GM18502 (cell line): ENCODE measurements at regions not wholly inside any gene's neighbourhood (a gene's known extent, or its start where the extent isn't known, plus 50 kb on each side); places are given as distances from the start of the nearest gene placed in this dataset.
"Not testable (repeated sequence)": the region's sequence is repeated elsewhere in the genome, so short reads cannot be mapped to it uniquely, and the experiment has no call there.

ENCODE experiments used
- ATAC-seq: cut with Tn5 transposase; IDR thresholded peaks from one replicate; pipeline ENCODE4 v1.9.1; 2021; ENCODE audit warnings: mild to moderate bottlenecking; ENCODE audit not compliant: unreplicated experiment, poor library complexity

DNA sequence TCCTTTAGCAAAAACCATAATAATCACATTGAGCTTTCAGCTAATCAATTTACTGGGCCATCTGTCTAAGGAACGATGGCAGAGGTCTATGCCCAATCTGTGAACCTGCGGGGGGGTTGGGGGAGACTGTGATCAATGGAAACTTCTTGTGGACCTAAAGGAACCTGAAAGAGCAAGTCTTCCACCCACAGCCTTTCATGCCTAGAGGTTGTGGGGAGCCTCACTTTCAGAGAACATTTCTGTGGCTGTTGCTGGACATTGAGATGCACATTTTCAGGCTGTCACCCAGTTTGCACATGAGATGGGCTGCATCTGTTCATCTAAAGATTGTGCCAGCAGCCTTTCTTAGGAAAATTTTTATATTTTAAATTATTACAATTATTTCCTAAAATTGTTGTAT lies 310.0 kb upstream of the SPTLC3 start:
- no peak for ATAC-seq

DNA sequence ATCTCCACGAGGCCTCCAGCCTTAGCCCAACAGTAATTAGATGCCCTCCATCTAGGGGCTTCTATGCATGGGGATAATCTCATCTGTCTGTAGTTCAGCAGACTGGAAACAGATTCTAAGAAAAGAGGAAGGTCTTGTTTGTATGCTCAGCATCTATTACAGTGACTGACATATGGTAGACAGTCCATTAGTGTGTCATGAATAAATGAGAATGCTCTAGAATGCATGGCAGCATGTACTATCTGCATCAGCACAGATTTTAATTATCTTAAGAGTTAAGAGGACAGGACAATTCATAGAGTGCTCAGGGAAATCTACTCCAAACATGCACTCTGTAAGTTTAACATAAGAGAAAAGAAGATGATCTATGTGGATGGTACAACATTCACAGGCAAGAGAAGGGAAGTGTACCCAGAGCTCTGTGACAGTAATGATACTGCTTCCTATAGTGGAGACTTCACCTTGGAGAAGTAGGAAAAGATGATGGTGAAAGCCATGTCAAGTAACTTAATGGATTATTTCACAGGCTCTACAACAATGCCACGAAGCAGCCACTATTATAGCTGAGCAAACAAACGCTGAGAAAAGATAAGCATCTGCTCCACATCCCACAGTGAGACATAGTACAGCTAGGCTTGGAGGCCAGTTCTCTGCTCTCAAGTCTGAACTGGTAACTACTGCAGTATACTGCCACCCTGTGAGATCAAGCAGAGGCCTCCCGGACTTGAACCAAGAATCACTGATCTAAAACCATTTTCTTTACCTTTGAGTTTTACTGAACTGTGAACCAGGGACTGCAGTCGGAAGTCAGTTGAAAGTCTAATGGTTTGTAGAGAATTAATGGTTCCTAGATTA lies 309.2 kb upstream of the SPTLC3 start:
- ATAC-seq, result no peak

DNA sequence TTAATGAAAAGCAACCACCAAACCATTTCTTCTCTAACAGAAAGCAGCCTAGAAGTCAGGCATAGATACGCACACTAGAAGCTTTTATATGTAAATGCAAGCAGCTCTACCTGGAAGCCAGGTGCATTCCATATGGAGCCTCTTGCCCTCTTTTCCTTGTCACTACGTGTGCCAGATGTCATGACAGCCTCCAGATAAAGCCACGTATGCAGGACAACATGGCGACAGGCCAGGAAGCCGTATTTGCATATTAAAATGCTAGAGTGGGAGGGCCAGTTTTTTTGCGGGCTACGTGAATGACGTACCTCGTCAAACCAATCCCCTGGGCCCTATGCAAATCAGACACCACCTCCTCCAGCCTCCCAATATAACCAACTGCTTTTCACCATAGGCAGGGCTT lies 308.1 kb upstream of the SPTLC3 start:
- no peak for ATAC-seq

DNA sequence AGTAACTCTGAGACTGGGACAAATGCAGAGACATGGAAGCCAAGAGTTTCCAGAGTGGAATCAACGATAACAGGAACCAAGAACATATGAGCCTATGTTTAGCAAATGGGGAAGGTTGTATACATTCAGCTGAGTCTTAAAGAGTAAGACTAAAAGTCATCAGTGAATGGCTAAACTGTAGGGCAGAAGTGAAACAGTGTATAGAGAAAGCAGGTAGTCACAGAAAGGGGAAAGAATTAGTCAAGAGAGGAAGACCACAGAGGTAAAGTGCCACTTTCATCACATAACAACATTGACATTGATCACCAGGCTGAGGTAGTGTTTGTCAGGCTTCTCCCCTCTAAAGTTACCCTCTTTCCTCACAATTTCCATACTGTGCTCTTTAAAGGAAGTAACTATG lies 306.5 kb upstream of the SPTLC3 start:
- no peak for ATAC-seq

- ATAC-seq, result no peak
Measured at GRCh38 chr20:12715371-12715770, 293.4 kb upstream of the SPTLC3 start.

GRCh38 chr20:12715991-12716680 lies 292.6 kb upstream of the SPTLC3 start:
- no peak for ATAC-seq

DNA sequence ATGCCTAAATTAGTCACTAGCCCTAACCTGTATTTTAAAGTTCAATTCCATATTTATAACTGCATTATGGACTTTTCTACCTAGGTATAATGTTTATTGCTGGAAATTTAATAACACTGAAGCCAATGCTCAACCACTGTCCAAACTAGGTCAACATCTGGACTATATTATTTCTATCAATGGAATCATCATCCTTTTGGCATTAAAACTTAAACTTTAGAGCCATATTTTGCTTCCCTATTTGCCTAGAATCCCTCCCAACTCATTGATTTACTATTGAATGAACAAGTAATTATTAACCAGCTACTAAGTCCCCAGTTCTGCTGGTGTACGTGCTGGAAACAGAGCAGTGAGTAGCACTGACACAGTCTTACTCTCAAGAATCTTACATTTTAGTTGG lies 291.7 kb upstream of the SPTLC3 start:
- ATAC-seq, result no peak

DNA sequence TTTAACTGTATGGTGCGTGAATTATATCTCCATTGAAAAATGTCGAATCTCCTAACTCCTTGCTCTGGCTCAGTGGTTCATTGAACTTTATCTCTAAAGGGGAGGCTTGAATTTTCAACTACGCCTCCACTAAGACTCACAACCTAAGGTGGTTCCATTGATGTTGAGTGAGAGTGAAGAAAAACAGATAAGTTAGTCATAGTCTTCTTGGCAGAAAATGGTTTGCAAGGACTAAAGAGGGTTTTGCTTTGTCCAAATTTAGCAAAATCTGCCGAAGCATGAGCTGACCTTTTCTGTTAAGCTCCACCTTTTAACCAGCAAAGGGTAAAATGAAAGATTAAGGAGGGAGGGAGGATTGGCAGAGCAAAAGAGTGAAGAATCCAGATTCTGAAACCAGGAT lies 290.2 kb upstream of the SPTLC3 start:
- ATAC-seq, result no peak

- no peak for ATAC-seq
Measured at GRCh38 chr20:12721636-12722035, 287.1 kb upstream of the SPTLC3 start.

GRCh38 chr20:12722091-12722490 lies 286.7 kb upstream of the SPTLC3 start:
- no peak for ATAC-seq

DNA sequence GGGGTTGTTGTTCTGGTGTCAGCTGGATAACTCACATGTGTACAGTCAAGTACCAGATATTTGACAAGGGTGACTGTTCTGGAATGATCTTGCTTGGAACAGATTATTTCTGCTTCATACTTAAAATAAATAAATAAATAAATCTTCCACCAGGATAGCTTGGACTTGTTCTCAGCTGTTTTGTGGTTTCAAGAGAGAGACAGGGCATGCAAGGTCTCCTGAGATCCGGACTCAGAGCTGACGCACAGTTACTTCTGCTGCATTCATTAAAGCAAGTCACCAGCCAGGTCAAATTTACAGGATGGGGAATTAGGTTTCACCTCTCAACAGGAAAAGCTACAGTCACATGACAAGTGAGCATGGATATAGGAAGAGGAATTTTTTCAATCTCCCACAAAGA lies 285.0 kb upstream of the SPTLC3 start:
- no peak for ATAC-seq

DNA sequence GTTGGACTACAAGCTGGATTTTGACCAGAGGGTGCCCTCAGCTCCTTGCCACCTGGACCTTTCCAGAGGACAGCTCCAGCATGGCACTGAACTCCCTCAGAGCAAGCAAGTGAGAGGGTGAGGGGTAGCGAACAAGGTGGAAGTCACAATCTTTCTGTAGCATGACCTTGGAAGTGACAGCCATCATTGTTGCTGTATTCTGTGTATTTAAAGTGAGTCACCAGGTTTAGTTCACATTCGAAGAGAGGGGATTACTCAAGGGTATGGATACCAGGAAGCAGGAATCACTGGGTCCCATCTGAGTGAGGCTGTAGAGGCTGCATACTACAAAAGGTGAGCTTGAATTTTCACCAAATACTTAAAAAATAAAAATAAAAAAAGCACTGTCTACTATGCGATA lies 280.0 kb upstream of the SPTLC3 start:
- ATAC-seq, result no peak

- ATAC-seq, result no peak
Measured at GRCh38 chr20:12729326-12729725, 279.4 kb upstream of the SPTLC3 start.

DNA sequence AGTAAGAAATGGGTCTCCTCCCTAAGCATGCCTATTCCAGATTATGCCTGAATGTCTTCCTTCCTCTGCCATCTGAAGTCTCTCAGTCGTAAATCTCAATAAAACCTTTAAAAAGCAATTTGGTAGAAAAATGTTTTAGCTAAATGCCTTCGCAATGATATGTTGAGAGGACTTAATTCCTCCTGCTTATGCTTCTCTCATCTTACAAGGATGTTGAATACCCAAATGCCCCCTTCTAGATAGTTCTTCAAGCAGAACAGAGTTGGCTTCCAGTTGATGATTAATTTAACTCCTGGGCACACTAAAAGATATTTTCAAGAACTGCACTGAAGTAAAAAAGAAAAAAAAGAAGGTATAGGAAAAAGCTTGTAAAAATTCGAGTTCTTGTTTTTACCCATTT lies 275.0 kb upstream of the SPTLC3 start:
- ATAC-seq, result no peak

- no peak for ATAC-seq
Measured at GRCh38 chr20:12737497-12737896, 271.3 kb upstream of the SPTLC3 start.

DNA sequence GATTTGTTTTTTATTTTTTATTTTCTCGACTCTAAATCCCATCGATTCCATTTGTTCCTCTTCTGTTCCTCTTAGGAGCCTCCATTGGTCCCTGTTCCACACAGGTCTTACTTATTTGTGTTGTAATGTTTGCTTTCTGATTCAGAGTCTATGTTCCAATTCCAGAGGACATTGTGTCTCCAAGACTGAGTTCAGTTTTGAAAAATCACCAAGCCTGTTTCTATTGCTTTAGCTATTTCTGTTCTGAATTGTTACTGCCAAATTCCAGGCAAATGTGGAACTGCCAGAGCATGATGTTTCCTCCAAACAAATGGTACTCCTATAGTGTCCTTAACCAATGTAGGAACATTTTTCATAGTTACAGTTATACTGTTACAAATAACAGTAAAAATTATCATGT lies 270.9 kb upstream of the SPTLC3 start:
- ATAC-seq, result no peak

GRCh38 chr20:12740647-12741046 lies 268.1 kb upstream of the SPTLC3 start:
- ATAC-seq, result no peak

GRCh38 chr20:12744037-12744436 lies 264.7 kb upstream of the SPTLC3 start:
- no peak for ATAC-seq

DNA sequence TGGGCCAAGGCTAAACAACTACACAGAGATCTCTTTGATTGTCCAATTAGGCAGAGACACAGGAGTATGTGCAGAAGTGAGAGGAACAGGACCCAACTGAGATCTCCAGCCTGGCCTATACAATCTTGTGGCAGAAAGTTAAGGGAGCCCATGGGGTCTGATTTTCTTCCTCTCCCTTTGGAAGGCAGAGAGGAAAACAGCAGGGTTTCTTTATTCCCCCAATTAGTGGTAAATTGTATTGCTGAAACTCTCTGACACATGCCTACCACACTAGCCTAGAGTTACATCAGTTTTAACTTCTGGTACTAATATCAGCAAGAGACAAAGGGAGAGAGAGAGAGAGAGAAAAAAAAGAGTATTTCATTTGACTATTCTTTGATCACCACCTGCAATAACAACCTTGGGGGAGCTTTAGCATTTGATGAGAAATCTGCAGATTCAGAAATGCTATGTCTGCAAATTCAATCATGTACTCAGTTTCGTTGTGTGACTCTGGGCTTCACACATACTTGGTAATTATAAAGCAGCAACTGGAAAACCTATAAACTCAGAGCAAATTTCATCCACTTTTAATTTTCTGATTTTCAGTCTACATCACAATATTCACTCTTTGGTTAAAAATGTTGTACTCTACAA lies 260.3 kb upstream of the SPTLC3 start:
- no peak for ATAC-seq

DNA sequence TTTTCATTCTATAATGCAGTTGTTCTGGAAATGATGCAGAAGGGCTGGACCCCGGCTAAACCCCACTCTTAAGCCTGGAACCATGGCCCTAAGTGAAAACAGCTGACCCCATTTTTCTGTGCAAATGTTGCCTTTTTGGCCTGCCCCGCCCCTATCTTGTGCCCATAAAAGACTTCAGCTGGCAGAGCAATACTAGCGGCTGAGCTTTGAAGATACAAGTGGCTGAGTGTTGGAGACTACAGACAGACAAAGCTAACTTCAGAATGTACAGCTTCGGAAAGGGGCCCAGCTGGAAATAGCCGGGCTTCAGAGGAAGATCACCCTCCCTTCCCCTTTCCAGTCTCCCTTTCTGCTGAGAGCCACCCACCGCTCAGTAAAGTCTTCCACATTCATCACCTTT lies 258.6 kb upstream of the SPTLC3 start:
- ATAC-seq, result no peak

DNA sequence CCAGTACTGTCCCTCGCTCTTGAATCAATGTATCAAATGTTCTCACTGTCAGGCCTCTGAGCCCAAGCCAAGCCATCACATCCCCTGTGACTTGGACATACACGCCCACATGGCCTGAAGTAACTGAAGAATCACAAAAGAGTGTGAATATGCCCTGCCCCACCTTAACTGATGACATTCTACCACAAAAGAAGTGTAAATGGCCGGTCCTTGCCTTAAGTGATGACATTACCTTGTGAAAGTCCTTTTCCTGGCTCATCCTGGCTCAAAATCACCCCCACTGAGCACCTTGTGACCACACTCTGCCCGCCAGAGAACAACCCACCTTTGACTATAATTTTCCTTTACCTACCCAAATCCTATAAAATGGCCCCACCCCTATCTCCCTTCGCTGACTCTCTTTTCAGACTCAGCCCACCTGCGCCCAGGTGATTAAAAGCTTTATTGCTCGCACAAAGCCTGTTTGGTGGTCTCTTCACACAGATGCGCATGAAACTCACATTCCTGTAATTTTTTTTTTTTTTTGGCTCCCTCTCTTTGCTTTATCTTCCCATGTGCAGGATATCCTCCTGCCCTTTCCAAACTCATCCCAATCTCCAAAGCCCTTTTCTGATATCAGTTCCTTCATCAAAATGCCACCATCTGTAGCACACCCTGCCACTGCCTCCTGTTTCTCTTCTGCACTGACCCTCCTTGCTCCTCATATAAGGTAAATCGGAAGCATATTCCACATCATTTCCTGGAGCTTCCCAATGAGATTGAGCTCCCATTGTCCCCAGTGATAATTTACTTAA lies 255.7 kb upstream of the SPTLC3 start:
- not testable (repeated sequence) for ATAC-seq
